CD4-positive, alpha-beta memory T cell (primary cell): ENCODE measurements at regions not wholly inside any gene's neighbourhood (a gene's known extent, or its start where the extent isn't known, plus 50 kb on each side); places are given as distances from the start of the nearest gene placed in this dataset.
A peak's percentile ranks its signal among the peaks of the same experiment; 100 is the strongest.

Experiments
- CTCF ChIA-PET: fragments of 350-600 bp; sonication (Branson Sonifier 250); formaldehyde crosslinking; loops from one replicate; lab custom pipeline; 2021; ENCODE audit warnings: inconsistent platforms; ENCODE audit not compliant: partially characterized antibody; lab: Charles Lee
- POLR2A ChIA-PET: fragments of 350-600 bp; sonication (Branson Sonifier 250); formaldehyde crosslinking; loops from one replicate; lab custom pipeline; 2021; ENCODE audit not compliant: partially characterized antibody; lab: Charles Lee
- DNase-seq, 5 donors: peaks; one replicate each; pipeline versions ENCODE4 v3.0.0 to v3.0.0-alpha.2; 2020 to 2022; ENCODE audit warnings: mixed read lengths in 1 of 5
- H3K27ac ChIP-seq: one replicate; pipeline ENCODE4 v1.7.0; 2013; ENCODE audit warnings: low read depth, low read length
- H3K27me3 ChIP-seq: 2 replicates; pipeline ENCODE4 v1.7.0; 2013; ENCODE audit warnings: mild to moderate bottlenecking, low read length, moderate library complexity; ENCODE audit not compliant: insufficient read depth
- H3K36me3 ChIP-seq: 2 replicates; pipeline ENCODE4 v1.7.0; 2013; ENCODE audit warnings: mild to moderate bottlenecking, low read length, moderate library complexity; ENCODE audit not compliant: insufficient read depth
- H3K4me1 ChIP-seq: 2 replicates; pipeline ENCODE4 v1.7.0; 2013; ENCODE audit warnings: mild to moderate bottlenecking, low read length, moderate library complexity; ENCODE audit not compliant: insufficient read depth
- H3K4me3 ChIP-seq, 2 donors: one replicate each; pipeline ENCODE4 v1.7.0; 2013; ENCODE audit warnings: low read length in 2 of 2, mild to moderate bottlenecking in 1 of 2
- H3K9me3 ChIP-seq, 2 donors: one replicate each; pipeline ENCODE4 v1.7.0; 2013; ENCODE audit warnings: low read length in 2 of 2, control low read depth in 1 of 2; ENCODE audit not compliant: control insufficient read depth in 1 of 2
- H3K27ac Mint-ChIP-seq, 7 donors: one replicate each; pipeline ENCODE4 v1.8.0; 2020 to 2021; ENCODE audit warnings: mixed read lengths in 7 of 7, mild to moderate bottlenecking in 6 of 7, inconsistent platforms in 3 of 7, moderate library complexity in 3 of 7
- H3K27me3 Mint-ChIP-seq, 2 donors: one replicate each; pipeline ENCODE4 v1.8.0; 2020 to 2021; ENCODE audit warnings: mixed read lengths in 2 of 2
- H3K36me3 Mint-ChIP-seq, 2 donors: one replicate each; pipeline ENCODE4 v1.8.0; 2020 to 2021; ENCODE audit warnings: mixed read lengths in 2 of 2, inconsistent platforms in 1 of 2, mild to moderate bottlenecking in 1 of 2
- H3K4me1 Mint-ChIP-seq, 4 donors: one replicate each; pipeline ENCODE4 v1.8.0; 2020 to 2021; ENCODE audit warnings: mixed read lengths in 4 of 4, mild to moderate bottlenecking in 1 of 4
- H3K4me3 Mint-ChIP-seq, 8 donors: one replicate each; pipeline ENCODE4 v1.8.0; 2020 to 2021; ENCODE audit warnings: mixed read lengths in 8 of 8, mild to moderate bottlenecking in 7 of 8, moderate library complexity in 6 of 8, inconsistent platforms in 3 of 8
- H3K9me3 Mint-ChIP-seq, 8 donors: one replicate each; pipeline ENCODE4 v1.8.0; 2020 to 2021; ENCODE audit warnings: mixed read lengths in 8 of 8, mild to moderate bottlenecking in 5 of 8, inconsistent platforms in 3 of 8, moderate library complexity in 1 of 8
- intact Hi-C: fragments of 100-400 bp; cut with micrococcal nuclease; formaldehyde crosslinking; loops from one replicate; pipeline ENCODE4 v1.15.1; 2023

DNA sequence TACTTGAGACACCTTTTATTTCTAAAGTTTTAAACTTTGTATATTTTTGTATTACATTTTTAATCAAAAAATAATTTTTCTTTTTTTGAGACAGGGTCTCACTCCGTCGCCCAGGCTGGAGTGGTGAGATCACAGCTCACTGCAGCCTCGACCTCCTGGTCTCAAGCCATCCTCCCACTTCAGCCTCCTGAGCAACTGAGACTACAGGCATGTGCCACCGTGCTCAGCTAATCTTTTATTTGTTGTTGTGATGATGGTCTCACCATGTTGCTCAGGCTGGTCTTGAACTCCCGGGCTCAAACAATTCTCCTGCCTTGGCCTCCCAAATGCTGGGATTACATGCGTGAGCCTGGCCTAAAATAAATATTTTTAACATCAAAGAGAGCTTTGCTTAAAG is 218.7 kb upstream of the SH3BP4 start:
- CTCF ChIA-PET = no interaction called here
- Histone ChIP-seq H3K27me3 (no peaks in the 10 kb centered on the region), H3K4me1 (no peaks in the 10 kb centered on the region), H3K27ac (no peak overlapping the region), H3K9me3 (peaks cover 0 to 3% of the 10 kb centered on the region in 2 donors), H3K4me3 (no peak overlapping the region), H3K36me3 (no peaks in the 10 kb centered on the region)
- intact Hi-C loops = no loop called here
- Mint-ChIP-seq H3K9me3 (peaks cover 6 to 26% (median 11%) of the 10 kb centered on the region in 8 donors), H3K4me3 (no peak overlapping the region), H3K4me1 (no peaks in the 10 kb centered on the region), H3K27ac (no peak overlapping the region), H3K36me3 (no peaks in the 10 kb centered on the region), H3K27me3 (peaks cover 7 to 20% of the 10 kb centered on the region in 2 donors)
- POLR2A ChIA-PET = no interaction called here
- no peak for DNase-seq

DNA sequence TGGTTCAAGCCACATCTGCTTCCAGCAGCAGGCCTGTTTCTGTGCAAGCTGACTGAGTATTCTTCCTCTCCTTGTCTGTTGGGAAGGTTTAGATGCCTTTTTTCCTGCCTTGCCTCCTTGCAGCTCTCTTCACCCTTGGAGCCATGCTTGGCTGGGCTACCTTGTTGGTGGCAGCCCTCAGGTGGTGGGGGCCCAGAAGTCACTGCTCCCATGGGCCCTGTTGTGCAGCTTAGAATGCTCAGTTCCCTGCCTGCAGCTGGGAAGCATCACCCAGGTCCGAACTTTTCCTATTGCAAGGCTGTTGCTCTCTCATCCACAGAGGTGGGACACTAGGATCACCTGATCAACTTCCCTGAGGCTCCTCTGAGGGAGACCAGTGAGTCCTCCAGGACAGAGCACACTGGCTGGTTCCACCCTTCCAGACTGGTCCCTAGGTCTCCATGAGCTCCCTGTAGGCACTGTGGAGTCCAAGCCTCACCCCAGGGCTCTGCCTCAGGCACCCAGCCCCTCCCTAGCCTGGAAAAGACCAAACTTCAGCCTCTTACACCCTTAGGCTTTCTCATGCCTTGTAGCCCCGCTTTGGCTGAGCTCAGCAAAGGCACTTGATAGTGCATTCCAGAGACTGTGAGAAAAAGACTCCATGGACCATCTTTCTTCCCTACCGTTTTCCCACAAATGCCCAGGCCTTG is 219.3 kb upstream of the SH3BP4 start:
- Histone ChIP-seq H3K9me3 (peaks cover 0 to 3% of the 10 kb centered on the region in 2 donors), H3K4me1 (no peaks in the 10 kb centered on the region), H3K27ac (no peak overlapping the region), H3K27me3 (no peaks in the 10 kb centered on the region), H3K36me3 (no peaks in the 10 kb centered on the region), H3K4me3 (no peak overlapping the region)
- Mint-ChIP-seq H3K4me1 (no peaks in the 10 kb centered on the region), H3K27me3 (peaks cover 3 to 15% of the 10 kb centered on the region in 2 donors), H3K27ac (peak overlapping the region in 1 of 7 donors; percentile 68), H3K9me3 (peaks cover 6 to 26% (median 11%) of the 10 kb centered on the region in 8 donors), H3K4me3 (no peak overlapping the region), H3K36me3 (no peaks in the 10 kb centered on the region)
- no peak for DNase-seq
- intact Hi-C loops = no loop called here
- ChIA-PET CTCF (no interaction called here), POLR2A (no interaction called here)

DNA sequence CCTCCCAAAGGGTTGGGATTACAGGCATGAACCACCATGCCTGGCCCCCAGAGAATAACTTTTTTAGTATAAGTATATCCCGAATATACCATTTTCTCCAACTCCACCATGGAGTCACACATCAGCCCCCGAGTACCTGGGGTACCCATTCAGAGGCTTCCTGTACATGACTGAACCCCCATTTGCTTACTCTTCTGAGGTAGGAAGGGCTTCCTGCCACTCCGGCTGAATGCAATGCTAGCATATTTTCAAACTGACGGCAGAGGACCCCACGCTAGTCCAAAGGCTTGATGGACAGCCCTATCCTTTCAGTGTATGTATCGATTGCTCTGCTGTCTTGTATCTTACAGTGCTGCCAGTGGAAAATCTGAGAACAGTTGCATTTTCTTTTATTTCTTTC is 220.6 kb upstream of the SH3BP4 start:
- H3K27me3 Mint-ChIP-seq = peaks cover 7 to 13% of the 10 kb centered on the region in 2 donors
- no peak for DNase-seq
- no peaks in the 10 kb centered on the region for H3K4me1 Mint-ChIP-seq
- no peaks in the 10 kb centered on the region for H3K4me1 ChIP-seq
- H3K27ac ChIP-seq = no peak overlapping the region
- POLR2A ChIA-PET = no interaction called here
- H3K9me3 Mint-ChIP-seq = peaks cover 4 to 20% (median 11%) of the 10 kb centered on the region in 8 donors
- H3K27ac Mint-ChIP-seq = no peak overlapping the region
- H3K4me3 ChIP-seq = no peak overlapping the region
- intact Hi-C loops = no loop called here
- peaks cover 0 to 3% of the 10 kb centered on the region in 2 donors for H3K9me3 ChIP-seq
- H3K4me3 Mint-ChIP-seq = no peak overlapping the region
- H3K36me3 ChIP-seq = no peaks in the 10 kb centered on the region
- CTCF ChIA-PET = no interaction called here
- H3K27me3 ChIP-seq = no peaks in the 10 kb centered on the region
- no peaks in the 10 kb centered on the region for H3K36me3 Mint-ChIP-seq

DNA sequence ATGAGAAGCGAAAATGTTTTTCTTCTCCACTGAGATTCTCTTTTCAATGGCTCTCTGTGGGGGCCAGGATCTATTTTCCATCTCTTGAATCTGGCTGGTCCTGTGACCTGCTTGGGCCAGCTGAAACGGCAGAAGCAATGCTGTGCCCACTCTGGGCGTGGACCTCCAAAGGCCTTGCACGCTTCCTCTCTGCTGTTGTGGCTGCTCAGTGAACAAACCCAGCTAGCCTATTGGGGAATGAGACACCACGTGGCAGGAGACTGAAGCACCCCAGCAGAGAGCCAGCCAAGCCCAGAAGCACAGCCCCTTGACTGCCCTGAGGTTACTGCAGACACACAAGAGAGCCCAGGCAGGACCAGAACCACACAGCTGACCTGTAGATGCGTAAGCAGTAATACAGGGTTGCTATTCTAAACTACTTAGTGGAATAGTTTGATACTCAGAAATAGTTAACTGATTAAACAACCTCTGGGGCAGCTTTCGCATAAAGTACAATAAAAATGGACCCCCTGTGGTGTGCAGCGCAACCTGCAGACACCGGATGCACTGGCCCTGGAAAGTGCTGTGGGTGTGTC is 221.7 kb upstream of the SH3BP4 start:
- H3K4me1 ChIP-seq = no peaks in the 10 kb centered on the region
- H3K36me3 Mint-ChIP-seq = no peaks in the 10 kb centered on the region
- H3K9me3 ChIP-seq = peaks cover 0 to 2% of the 10 kb centered on the region in 2 donors
- H3K27ac Mint-ChIP-seq = no peak overlapping the region
- H3K36me3 ChIP-seq = no peaks in the 10 kb centered on the region
- H3K27me3 ChIP-seq = no peaks in the 10 kb centered on the region
- no peak overlapping the region for H3K4me3 ChIP-seq
- H3K9me3 Mint-ChIP-seq = peaks cover 0 to 9% (median 5%) of the 10 kb centered on the region in 8 donors
- intact Hi-C loops = no loop called here
- no peak for DNase-seq
- H3K4me3 Mint-ChIP-seq = no peak overlapping the region
- POLR2A ChIA-PET = no interaction called here
- no peak overlapping the region for H3K27ac ChIP-seq
- H3K27me3 Mint-ChIP-seq = peaks cover 10 to 15% of the 10 kb centered on the region in 2 donors
- CTCF ChIA-PET = no interaction called here
- no peaks in the 10 kb centered on the region for H3K4me1 Mint-ChIP-seq

DNA sequence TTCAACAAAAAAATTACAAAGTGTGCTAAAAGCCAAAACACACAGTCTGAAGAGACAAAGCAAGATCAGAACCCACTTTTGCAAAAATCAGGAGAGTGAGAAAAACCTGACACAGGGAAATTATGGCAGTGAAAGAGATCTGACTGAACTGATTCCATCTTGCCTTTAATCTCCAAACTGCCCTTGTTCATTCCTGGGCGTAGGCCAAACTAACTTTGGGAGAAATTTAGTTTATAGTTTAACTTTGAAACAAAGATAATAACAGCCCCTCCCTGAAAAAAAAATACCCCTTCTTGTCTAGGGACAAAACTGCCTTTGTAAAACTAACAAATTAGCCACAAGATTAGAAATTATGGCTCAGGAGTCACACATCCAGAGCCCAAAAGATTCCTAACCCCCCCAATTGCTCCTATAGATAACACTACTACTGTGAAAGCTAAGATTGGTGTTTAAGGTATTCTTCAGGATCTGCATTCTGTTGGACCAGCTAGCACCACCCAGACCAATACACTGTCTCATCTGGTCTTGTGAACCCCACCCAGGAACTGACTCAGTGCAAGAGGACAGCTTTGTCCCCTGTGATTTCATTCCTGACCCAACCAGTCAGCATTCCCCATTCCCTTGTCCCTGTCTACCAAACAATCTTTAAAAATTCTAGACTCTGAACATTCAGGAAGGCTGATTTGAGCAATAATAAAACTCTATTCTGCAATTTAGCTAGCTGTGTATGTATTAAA is 226.1 kb upstream of the SH3BP4 start:
- peaks cover 7 to 15% of the 10 kb centered on the region in 2 donors for H3K27me3 Mint-ChIP-seq
- H3K27ac Mint-ChIP-seq = no peak overlapping the region
- DNase-seq = no peak
- H3K4me3 ChIP-seq = no peak overlapping the region
- H3K27me3 ChIP-seq = no peaks in the 10 kb centered on the region
- no peaks in the 10 kb centered on the region for H3K36me3 Mint-ChIP-seq
- H3K9me3 Mint-ChIP-seq = peaks cover 0 to 8% (median 0%) of the 10 kb centered on the region in 8 donors
- H3K36me3 ChIP-seq = no peaks in the 10 kb centered on the region
- H3K4me1 Mint-ChIP-seq = no peaks in the 10 kb centered on the region
- no peaks in the 10 kb centered on the region for H3K4me1 ChIP-seq
- H3K4me3 Mint-ChIP-seq = no peak overlapping the region
- no peaks in the 10 kb centered on the region for H3K9me3 ChIP-seq
- intact Hi-C loops = no loop called here
- H3K27ac ChIP-seq = no peak overlapping the region
- ChIA-PET POLR2A (no interaction called here), CTCF (no interaction called here)

GRCh38 chr2:234724850-234725249 is 227.0 kb upstream of the SH3BP4 start:
- H3K36me3 Mint-ChIP-seq = no peaks in the 10 kb centered on the region
- intact Hi-C loops = no loop called here

GRCh38 chr2:234723400-234723799 is 226.5 kb upstream of the ARL4C start:
- peaks cover 0 to 8% (median 0%) of the 10 kb centered on the region in 8 donors for H3K9me3 Mint-ChIP-seq
- H3K36me3 Mint-ChIP-seq = no peaks in the 10 kb centered on the region
- ChIA-PET CTCF (no interaction called here), POLR2A (no interaction called here)
- H3K27ac Mint-ChIP-seq = no peak overlapping the region
- H3K4me3 ChIP-seq = no peak overlapping the region
- intact Hi-C loops = no loop called here
- H3K4me1 Mint-ChIP-seq = no peaks in the 10 kb centered on the region
- H3K4me1 ChIP-seq = no peaks in the 10 kb centered on the region
- no peaks in the 10 kb centered on the region for H3K9me3 ChIP-seq
- no peak for DNase-seq
- H3K27me3 Mint-ChIP-seq = peaks cover 12 to 17% of the 10 kb centered on the region in 2 donors
- no peak overlapping the region for H3K4me3 Mint-ChIP-seq
- no peaks in the 10 kb centered on the region for H3K27me3 ChIP-seq
- no peak overlapping the region for H3K27ac ChIP-seq
- no peaks in the 10 kb centered on the region for H3K36me3 ChIP-seq

More at GRCh38 chr2:234724850-234725249, 227.0 kb upstream of the SH3BP4 start:
- DNase-seq = no peak
- H3K9me3 ChIP-seq = no peaks in the 10 kb centered on the region
- H3K27ac ChIP-seq = no peak overlapping the region
- no peak overlapping the region for H3K4me3 Mint-ChIP-seq
- peaks cover 10 to 17% of the 10 kb centered on the region in 2 donors for H3K27me3 Mint-ChIP-seq
- no peaks in the 10 kb centered on the region for H3K27me3 ChIP-seq
- no peaks in the 10 kb centered on the region for H3K4me1 ChIP-seq
- peaks cover 0 to 8% (median 0%) of the 10 kb centered on the region in 8 donors for H3K9me3 Mint-ChIP-seq
- no peaks in the 10 kb centered on the region for H3K4me1 Mint-ChIP-seq
- POLR2A ChIA-PET = no interaction called here
- CTCF ChIA-PET = no interaction called here
- no peak overlapping the region for H3K4me3 ChIP-seq
- no peak overlapping the region for H3K27ac Mint-ChIP-seq
- no peaks in the 10 kb centered on the region for H3K36me3 ChIP-seq
